Lung (tissue), 11 donors: ENCODE measurements at regions not wholly inside any gene's neighbourhood (a gene's known extent, or its start where the extent isn't known, plus 50 kb on each side); places are given as distances from the start of the nearest gene placed in this dataset.

Experiments
- ATAC-seq: fragments of 200-7000 bp; cut with Tn5 transposase; one replicate; pipeline ENCODE4 v1.9.1; 2020; ENCODE audit warnings: moderate number of reproducible peaks; ENCODE audit not compliant: insufficient read depth, low FRiP score
- DNase-seq, 3 donors: peaks; one replicate each; pipeline ENCODE4 v3.0.0-alpha.2; 2013 to 2017
- H3K27ac ChIP-seq, 2 donors: one replicate each; pipeline ENCODE4 v1.5.1; 2013; ENCODE audit warnings: mild to moderate bottlenecking in 2 of 2, moderate library complexity in 2 of 2, control low read depth in 1 of 2, inconsistent platforms in 1 of 2, low read depth in 1 of 2, low read length in 1 of 2
- H3K27me3 ChIP-seq, 3 donors: one replicate each; pipeline ENCODE4 v1.5.1; 2013; ENCODE audit warnings: low read length in 2 of 3; ENCODE audit not compliant: control insufficient read depth in 3 of 3, insufficient read depth in 3 of 3
- H3K36me3 ChIP-seq, 4 donors: one replicate each; pipeline ENCODE4 v1.5.1; 2013; ENCODE audit warnings: low read length in 4 of 4, mild to moderate bottlenecking in 1 of 4, moderate library complexity in 1 of 4; ENCODE audit not compliant: control insufficient read depth in 4 of 4, insufficient read depth in 4 of 4
- H3K4me1 ChIP-seq, 5 donors: one replicate each; pipeline ENCODE4 v1.5.1; 2013; ENCODE audit warnings: low read length in 5 of 5, mild to moderate bottlenecking in 2 of 5, moderate library complexity in 1 of 5; ENCODE audit not compliant: control insufficient read depth in 5 of 5, insufficient read depth in 5 of 5
- H3K4me3 ChIP-seq: one replicate; pipeline ENCODE4 v1.5.1; 2013; ENCODE audit warnings: mild to moderate bottlenecking, control low read depth, moderate library complexity
- H3K9ac ChIP-seq, 2 donors: one replicate each; pipeline ENCODE4 v1.5.1; 2013; ENCODE audit warnings: low read length in 2 of 2, control low read depth in 1 of 2; ENCODE audit not compliant: insufficient read depth in 1 of 2
- H3K9me3 ChIP-seq, 4 donors: one replicate each; pipeline ENCODE4 v1.5.1; 2013; ENCODE audit warnings: low read length in 3 of 4, mild to moderate bottlenecking in 1 of 4, moderate library complexity in 1 of 4; ENCODE audit not compliant: control insufficient read depth in 4 of 4, insufficient read depth in 3 of 4
- WGBS, 2 donors: extraction: QIAGEN DNeasy Blood & Tissue Kit; methylation state at CpG; one replicate each; pipeline ENCODE4 v1.1.7; 2013; 5-methylcytosine and 5-hydroxymethylcytosine counted together
- TF ChIP-seq, protein P1 (sequence below): IDR thresholded peaks from 2 replicates; pipeline ENCODE4 v1.5.1; 2012; ENCODE audit warnings: mild to moderate bottlenecking; ENCODE audit errors: control extremely low read depth, extremely low read depth
- donor health status: control.
- donor health status: control.
- donor health status: Bipolar disorder and iron deficiency.
- donor health status: healthy.
- donor health status: DM: yes; HTN: yes; CAD: no.

DNA sequence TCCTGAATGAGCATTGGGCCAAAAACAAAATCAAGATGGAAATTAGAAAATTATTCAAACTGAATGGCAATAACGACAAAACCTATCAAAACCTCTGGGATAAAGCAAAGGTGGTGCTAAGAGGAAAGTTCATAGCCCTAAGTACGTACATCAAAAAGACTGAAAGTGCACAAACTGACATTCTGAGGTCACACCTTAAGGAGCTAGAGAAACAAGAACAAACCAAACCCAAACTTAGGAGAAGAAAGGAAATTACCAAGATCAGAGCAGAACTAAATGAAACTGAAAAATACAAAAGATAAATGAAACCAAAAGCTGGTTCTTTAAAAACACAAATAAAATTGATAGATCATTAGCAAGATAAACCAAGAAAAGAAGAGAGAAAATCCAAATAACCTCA lies 1543.5 kb upstream of the ACVR2A start:
- no peak overlapping the region for H3K4me3 ChIP-seq
- peaks cover 0 to 9% (median 6%) of the 10 kb centered on the region in 4 donors for H3K9me3 ChIP-seq
- H3K27ac ChIP-seq = no peak overlapping the region
- no peaks in the 10 kb centered on the region for H3K4me1 ChIP-seq
- no peaks in the 10 kb centered on the region for H3K27me3 ChIP-seq
- ATAC-seq (no peak), DNase-seq (no peak)
- H3K9ac ChIP-seq = no peak overlapping the region
- TF ChIP-seq, protein P1, sequence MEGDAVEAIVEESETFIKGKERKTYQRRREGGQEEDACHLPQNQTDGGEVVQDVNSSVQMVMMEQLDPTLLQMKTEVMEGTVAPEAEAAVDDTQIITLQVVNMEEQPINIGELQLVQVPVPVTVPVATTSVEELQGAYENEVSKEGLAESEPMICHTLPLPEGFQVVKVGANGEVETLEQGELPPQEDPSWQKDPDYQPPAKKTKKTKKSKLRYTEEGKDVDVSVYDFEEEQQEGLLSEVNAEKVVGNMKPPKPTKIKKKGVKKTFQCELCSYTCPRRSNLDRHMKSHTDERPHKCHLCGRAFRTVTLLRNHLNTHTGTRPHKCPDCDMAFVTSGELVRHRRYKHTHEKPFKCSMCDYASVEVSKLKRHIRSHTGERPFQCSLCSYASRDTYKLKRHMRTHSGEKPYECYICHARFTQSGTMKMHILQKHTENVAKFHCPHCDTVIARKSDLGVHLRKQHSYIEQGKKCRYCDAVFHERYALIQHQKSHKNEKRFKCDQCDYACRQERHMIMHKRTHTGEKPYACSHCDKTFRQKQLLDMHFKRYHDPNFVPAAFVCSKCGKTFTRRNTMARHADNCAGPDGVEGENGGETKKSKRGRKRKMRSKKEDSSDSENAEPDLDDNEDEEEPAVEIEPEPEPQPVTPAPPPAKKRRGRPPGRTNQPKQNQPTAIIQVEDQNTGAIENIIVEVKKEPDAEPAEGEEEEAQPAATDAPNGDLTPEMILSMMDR = no peak
- WGBS, 2 donors = 86 to 88% methylated on average over 2 of the region's 2 CpGs
- H3K36me3 ChIP-seq = no peaks in the 10 kb centered on the region

DNA sequence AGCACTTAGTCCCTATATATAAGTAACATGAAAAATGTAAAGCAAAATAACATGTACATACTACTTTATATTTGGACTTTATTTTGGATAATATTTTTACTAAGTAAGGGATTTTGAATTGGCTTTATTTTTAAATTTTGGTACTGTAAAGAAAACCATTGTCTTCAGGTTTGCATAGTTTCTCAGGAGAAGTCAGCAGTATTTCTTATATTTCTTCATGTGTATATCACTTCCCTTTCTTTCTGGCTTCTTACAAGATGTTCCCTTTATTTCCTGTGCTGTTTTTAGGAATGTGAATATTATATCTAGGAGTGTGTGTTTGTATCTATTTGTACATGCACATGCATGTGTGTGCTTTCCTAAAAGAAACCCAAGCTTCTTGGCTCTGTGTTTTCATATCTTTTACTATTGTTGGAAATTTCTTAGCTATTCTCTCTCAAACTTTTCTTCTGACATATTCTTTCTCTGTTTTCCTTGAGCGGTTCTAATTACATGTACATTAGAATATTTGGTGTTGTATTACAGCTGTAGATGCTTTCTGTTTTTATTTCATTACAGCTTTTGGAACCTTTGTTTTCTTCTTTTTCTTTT lies 1549.7 kb upstream of the ACVR2A start:
- Histone ChIP-seq H3K9ac (no peak overlapping the region), H3K9me3 (peaks cover 0 to 9% (median 5%) of the 10 kb centered on the region in 4 donors), H3K27ac (no peak overlapping the region), H3K27me3 (no peaks in the 10 kb centered on the region), H3K36me3 (no peaks in the 10 kb centered on the region), H3K4me1 (no peaks in the 10 kb centered on the region), H3K4me3 (no peak overlapping the region)
- no peak for DNase-seq
- 94 to 98% methylated on average over 1 of the region's 1 CpG for WGBS, 2 donors
- ATAC-seq = no peak
- TF ChIP-seq, protein P1 = no peak

DNA sequence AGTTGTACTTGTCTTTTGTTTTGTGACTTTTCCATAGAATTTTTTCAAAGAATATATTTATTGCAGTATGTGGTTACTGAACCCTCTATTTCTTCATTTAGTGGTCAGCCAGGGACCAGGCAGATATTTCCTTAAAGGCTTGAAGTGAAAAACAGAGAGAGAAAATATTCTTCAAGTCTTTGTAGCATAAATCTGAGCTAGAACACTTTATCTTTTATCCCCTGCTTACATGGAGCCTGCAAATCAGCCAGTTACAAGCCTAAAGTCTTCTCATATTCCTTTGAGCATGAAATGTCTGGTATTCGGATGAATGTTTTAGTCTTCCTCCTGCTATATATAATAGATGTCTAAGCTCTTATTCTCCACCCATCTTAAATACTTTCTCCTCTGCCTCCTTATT lies 1557.5 kb upstream of the ACVR2A start:
- Histone ChIP-seq H3K9me3 (peaks cover 0 to 5% (median 0%) of the 10 kb centered on the region in 4 donors), H3K4me1 (no peaks in the 10 kb centered on the region), H3K9ac (no peak overlapping the region), H3K36me3 (no peaks in the 10 kb centered on the region), H3K27me3 (no peaks in the 10 kb centered on the region), H3K27ac (no peak overlapping the region), H3K4me3 (no peak overlapping the region)
- DNase-seq (no peak), ATAC-seq (no peak)
- 86 to 89% methylated on average over 1 of the region's 1 CpG for WGBS, 2 donors
- TF ChIP-seq, protein P1 = no peak

DNA sequence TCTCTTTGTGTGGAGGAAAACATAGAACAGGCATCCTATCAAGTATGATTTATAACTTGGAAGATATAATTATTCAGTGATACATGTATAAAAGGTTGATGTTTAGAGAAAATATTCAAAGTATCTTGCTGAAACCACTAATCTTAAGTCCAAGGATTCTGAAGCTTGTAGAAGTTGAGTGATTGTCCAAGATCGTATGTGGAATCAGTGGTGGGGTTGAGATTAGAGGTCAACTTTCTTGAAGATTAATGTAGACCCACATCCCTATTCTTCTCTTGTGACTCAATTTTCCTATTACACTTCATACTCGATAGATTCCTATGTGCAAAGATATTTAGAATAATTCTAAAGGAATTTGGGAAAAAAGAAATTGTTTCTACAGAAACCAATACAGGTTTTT lies 1565.9 kb upstream of the ACVR2A start:
- ATAC-seq (no peak), DNase-seq (no peak)
- Histone ChIP-seq H3K27ac (no peak overlapping the region), H3K36me3 (no peaks in the 10 kb centered on the region), H3K4me1 (no peaks in the 10 kb centered on the region), H3K9ac (no peak overlapping the region), H3K4me3 (no peak overlapping the region), H3K27me3 (no peaks in the 10 kb centered on the region), H3K9me3 (no peaks in the 10 kb centered on the region)
- 86 to 91% methylated on average over 2 of the region's 2 CpGs for WGBS, 2 donors
- TF ChIP-seq, protein P1 = no peak
